K562 (cell line): ENCODE measurements at regions not wholly inside any gene's neighbourhood (a gene's known extent, or its start where the extent isn't known, plus 50 kb on each side); places are given as distances from the start of the nearest gene placed in this dataset.

Source experiments
- ATAC-seq: fragments of 200-7000 bp; cut with Tn5 transposase; 3 replicates; pipeline ENCODE4 v1.9.1; 2020; ENCODE audit warnings: moderate library complexity
- BruUV-seq: library from RNA; stranded (reverse); fragments of 400-500 nt; replicated peaks from 2 replicates; lab custom pipeline; 2021; lab: Mats Ljungman, UMichigan
- CTCF ChIA-PET: fragments of 300-600 bp; formaldehyde crosslinking; extraction: SDS; loops from one replicate; lab custom pipeline; 2021; ENCODE audit warnings: low intra/inter-chr PET ratio; lab: Yijun Ruan, JAX
- POLR2A ChIA-PET: fragments of 300-600, 350-650 bp; sonication (Branson Sonifier 250); formaldehyde crosslinking; extraction: SDS; loops from one replicate; lab custom pipeline; 2021; ENCODE audit warnings: antibody characterized with exemption, inconsistent platforms; lab: Yijun Ruan, JAX
- DNase-seq, 4 experiments: peaks; one replicate each; pipeline versions ENCODE4 v3.0.0 to v3.0.0-alpha.2; 2011 to 2018; ENCODE audit warnings: low spot score in 3 of 4, mixed read lengths in 3 of 4; ENCODE audit errors: extremely low read depth in 1 of 4
- FAIRE-seq: peaks from 2 replicates; lab custom pipeline; 2011; peaks lifted over from hg19 to GRCh38; lab: Jason Lieb, UNC
- H2AFZ ChIP-seq: 2 replicates; pipeline ENCODE4 v1.6.0; 2011; ENCODE audit warnings: low read depth, low read length, control low read depth, inconsistent platforms
- H3K27ac ChIP-seq: fragments of 200-600 bp; 3 replicates; pipeline ENCODE4 v1.8.0; 2011; ENCODE audit warnings: low read depth, mild to moderate bottlenecking, control low read depth, inconsistent platforms, low read length, moderate library complexity, mixed read lengths; ENCODE audit errors: extremely low read depth
- H3K27me3 ChIP-seq, 2 experiments: fragments of 300-600 bp in 1 of 2; 2 replicates in 1 of 2; 3 replicates in 1 of 2; pipeline versions ENCODE4 v1.6.0 to v1.8.0; 2011; ENCODE audit warnings: inconsistent platforms in 2 of 2, low read length in 2 of 2, mild to moderate bottlenecking in 1 of 2, mixed read lengths in 1 of 2, moderate library complexity in 1 of 2; ENCODE audit not compliant: control insufficient read depth in 2 of 2, insufficient read depth in 2 of 2
- H3K36me3 ChIP-seq: fragments of 300-600 bp; 3 replicates; pipeline ENCODE4 v1.8.0; 2011; ENCODE audit warnings: mild to moderate bottlenecking, low read length, inconsistent platforms; ENCODE audit not compliant: control insufficient read depth, insufficient read depth
- H3K4me1 ChIP-seq, 2 experiments: fragments of 200-600 bp in 1 of 2; replicated peaks in 1 of 2; 2 replicates in 1 of 2; 3 replicates in 1 of 2; pipeline versions ENCODE4 v1.5.1 to v1.8.0; 2011; ENCODE audit warnings: inconsistent platforms in 2 of 2, low read length in 2 of 2, mild to moderate bottlenecking in 1 of 2, mixed read lengths in 1 of 2, moderate library complexity in 1 of 2; ENCODE audit not compliant: control insufficient read depth in 2 of 2, insufficient read depth in 2 of 2
- H3K4me2 ChIP-seq: 2 replicates; pipeline ENCODE4 v1.6.1; 2011; ENCODE audit warnings: low read length, control low read depth, inconsistent platforms, mixed read lengths; ENCODE audit not compliant: insufficient read depth
- H3K4me3 ChIP-seq: fragments of 200-600 bp; sonication (generic), shearing (Covaris generic); 2 replicates; pipeline ENCODE4 v1.5.1; 2016; ENCODE audit warnings: control low read depth, inconsistent platforms
- H3K79me2 ChIP-seq: fragments of 200-600 bp; 3 replicates; pipeline ENCODE4 v1.8.0; 2011; ENCODE audit warnings: low read length, inconsistent platforms; ENCODE audit not compliant: control insufficient read depth, insufficient read depth
- H3K9ac ChIP-seq, 2 experiments: 2 replicates each; pipeline versions ENCODE4 v1.6.0 to v1.6.1; 2011; ENCODE audit warnings: low read depth in 2 of 2, low read length in 2 of 2, control low read depth in 1 of 2, inconsistent platforms in 1 of 2, mild to moderate bottlenecking in 1 of 2, mixed read lengths in 1 of 2; ENCODE audit not compliant: insufficient read depth in 1 of 2
- H3K9me1 ChIP-seq: one replicate; pipeline ENCODE4 v1.6.0; 2011; ENCODE audit warnings: inconsistent platforms, mild to moderate bottlenecking, low read length, moderate library complexity; ENCODE audit not compliant: control insufficient read depth, insufficient read depth
- H3K9me3 ChIP-seq: replicated peaks from 2 replicates; pipeline ENCODE4 v1.5.1; 2011; ENCODE audit warnings: low read depth, low read length, inconsistent platforms; ENCODE audit not compliant: control insufficient read depth, insufficient read depth
- H4K20me1 ChIP-seq: replicated peaks from 2 replicates; pipeline ENCODE4 v1.6.1; 2011; ENCODE audit warnings: low read length, inconsistent platforms, mixed read lengths; ENCODE audit not compliant: control insufficient read depth, insufficient read depth
- ASH1L ChIP-seq: fragments of 450-650 bp; IDR thresholded peaks from 2 replicates; pipeline ENCODE4 v1.6.1; 2018; ENCODE audit warnings: borderline replicate concordance, mild to moderate bottlenecking, low read depth; ENCODE audit not compliant: partially characterized antibody
- CBX8 ChIP-seq: fragments of 200-600 bp; sonication (generic); IDR thresholded peaks from 2 replicates; pipeline ENCODE4 v1.6.1; 2012; ENCODE audit warnings: borderline replicate concordance, mixed run types, low read depth, mild to moderate bottlenecking, moderate library complexity, mixed read lengths, low read length, control low read depth, inconsistent platforms; ENCODE audit not compliant: poor library complexity, severe bottlenecking; ENCODE audit errors: extremely low read depth
- CEBPZ ChIP-seq: fragments of 150-350 bp; IDR thresholded peaks from 2 replicates; pipeline ENCODE4 v1.6.1; 2014; ENCODE audit warnings: low read depth, mild to moderate bottlenecking, low read length, borderline replicate concordance
- CREB3L1 ChIP-seq: fragments of 450-650 bp; IDR thresholded peaks from 2 replicates; pipeline ENCODE4 v1.6.1; 2014; ENCODE audit warnings: low read depth, mild to moderate bottlenecking, moderate library complexity, borderline replicate concordance
- NCOR1 ChIP-seq: fragments of 450-650 bp; IDR thresholded peaks from 2 replicates; pipeline ENCODE4 v1.6.1; 2016; ENCODE audit warnings: mild to moderate bottlenecking, moderate library complexity
- SNAPC5 ChIP-seq: fragments of 250-450 bp; sonication (Bioruptor Pico); IDR thresholded peaks from 2 replicates; pipeline ENCODE4 v1.8.0; 2021; ENCODE audit warnings: moderate library complexity, mild to moderate bottlenecking, inconsistent platforms
- SP2 ChIP-seq: IDR thresholded peaks from 2 replicates; pipeline ENCODE4 v1.6.1; 2011; ENCODE audit warnings: mild to moderate bottlenecking, low read depth, low read length, moderate library complexity; ENCODE audit not compliant: poor library complexity, severe bottlenecking; ENCODE audit errors: extremely low read depth
- TFAP4 ChIP-seq: sonication (generic); formaldehyde crosslinking; IDR thresholded peaks from 2 replicates; pipeline ENCODE4 v1.8.0; 2022; ENCODE audit warnings: missing genetic modification reagents, mild to moderate bottlenecking, moderate library complexity, borderline replicate concordance
- THAP12 ChIP-seq: fragments of 250-450 bp; sonication (Bioruptor Pico); IDR thresholded peaks from 2 replicates; pipeline ENCODE4 v1.9.0; 2021; ENCODE audit warnings: mild to moderate bottlenecking, inconsistent platforms
- ZFP1 ChIP-seq: fragments of 450-650 bp; formaldehyde crosslinking; IDR thresholded peaks from 2 replicates; pipeline ENCODE4 v1.4.0; 2020; ENCODE audit warnings: mild to moderate bottlenecking, mixed read lengths
- WGBS: fragments of 100-300 bp; shearing (Covaris generic); methylation state at CpG from one replicate; pipeline ENCODE4 v1.1.6; 2016; ENCODE audit warnings: low coverage, mixed read lengths; ENCODE audit not compliant: insufficient coverage; ENCODE audit errors: missing lambda C conversion rate; 5-methylcytosine and 5-hydroxymethylcytosine counted together
- in situ Hi-C: fragments of 300-500 bp; cut with MboI; formaldehyde crosslinking; loops from 4 replicates; pipeline ENCODE4 v1.15.0; 2018; ENCODE audit warnings: inconsistent platforms, mixed read lengths
- intact Hi-C: fragments of 100-400 bp; cut with micrococcal nuclease; formaldehyde crosslinking; loops from 2 replicates; pipeline ENCODE4 v1.14.2; 2022

GRCh38 chr9:113746486-113746885 lies 129.6 kb upstream of the ZNF618 start:
- ChIA-PET POLR2A (interaction anchor here (0.7 kb wide), 1 partner anchor 115 kb away, joined by 3 read pairs; no protein-coding TSS in a partner anchor), CTCF (no interaction called here)
- FAIRE-seq (no peak), ATAC-seq (no peak), DNase-seq (no peak)
- no peak overlapping the region for H2AFZ ChIP-seq
- no peaks in the 10 kb centered on the region for H3K79me2 ChIP-seq
- no peaks in the 10 kb centered on the region for H3K9me1 ChIP-seq
- H3K4me1 ChIP-seq, result no peaks in the 10 kb centered on the region
- no peaks in the 10 kb centered on the region for H4K20me1 ChIP-seq
- no peaks in the 10 kb centered on the region; the same call in 1 of the 2 replicates for H3K9me3 ChIP-seq
- no peak overlapping the region for H3K27ac ChIP-seq
- no peak overlapping the region for H3K4me2 ChIP-seq
- BruUV-seq, result no TSS peak
- H3K4me3 ChIP-seq, result no peak overlapping the region
- intact Hi-C loops, result no loop called here
- no peak overlapping the region for H3K9ac ChIP-seq
- WGBS, result 0% methylated on average over 4 of the region's 4 CpGs
- no peaks in the 10 kb centered on the region for H3K36me3 ChIP-seq
- peaks cover 4 to 10% of the 10 kb centered on the region in 2 experiments; a peak in 4 of 5 replicates for H3K27me3 ChIP-seq
- in situ Hi-C loops, result no loop called here
- TF ChIP-seq ASH1L (no peak), CREB3L1 (no peak), SNAPC5 (CRISPR knock-in tag) (no peak), SP2 (no peak), TFAP4 (CRISPR knock-in tag) (no peak), NCOR1 (no peak), CBX8 (no peak), THAP12 (CRISPR knock-in tag) (no peak), ZFP1 (no peak), CEBPZ (no peak)
